ENCODE measurements at regions not wholly inside any gene's neighbourhood (a gene's known extent, or its start where the extent isn't known, plus 50 kb on each side); places are given as distances from the start of the nearest gene placed in this dataset.

DNA sequence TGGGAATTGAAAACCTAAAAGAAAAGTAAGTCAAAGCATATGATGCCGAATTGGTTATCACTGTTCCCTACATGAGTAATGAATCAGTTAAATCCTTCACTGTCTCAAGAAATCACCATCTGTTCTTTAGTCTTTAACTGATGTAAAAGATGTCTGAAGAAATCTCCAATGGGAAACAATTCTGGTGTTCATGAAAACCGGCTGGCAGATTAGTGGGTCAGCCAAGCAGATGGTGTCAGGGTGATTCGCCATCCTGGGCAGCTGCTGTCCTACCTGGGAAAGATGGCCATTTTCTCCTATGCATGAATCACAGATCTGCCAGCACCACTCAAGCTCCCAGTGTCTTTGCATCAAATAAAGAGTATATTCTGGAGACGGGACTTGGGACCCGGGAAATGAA, 925.2 kb upstream of the GHITM start:
- Histone ChIP-seq H2AFZ (ENCODE audit: insufficient read depth, low read length, poor library complexity) (no peak overlapping the region), H4K8ac (ENCODE audit: low read depth, low read length) (no peak overlapping the region), H3K79me1 (ENCODE audit: low read length) (peaks cover 2% of the 10 kb centered on the region), H3K4ac (ENCODE audit: low read depth, low read length) (no peak overlapping the region), H2BK120ac (ENCODE audit: insufficient read depth, low read length, poor library complexity) (no peak overlapping the region), H3K27me3 (ENCODE audit: insufficient read depth, low read length) (no peaks in the 10 kb centered on the region), H4K91ac (ENCODE audit: low read depth, low read length) (no peak overlapping the region), H3K23ac (ENCODE audit: low read length) (no peak overlapping the region), H2AK5ac (ENCODE audit: low read length) (no peak overlapping the region), H3K9me3 (ENCODE audit: insufficient read depth, low read depth, low read length) (no peaks in the 10 kb centered on the region), H3K18ac (ENCODE audit: low read length) (no peak overlapping the region), H4K12ac (ENCODE audit: low read depth, low read length) (no peak overlapping the region), H2BK12ac (ENCODE audit: low read length) (no peak overlapping the region), H3K4me3 (ENCODE audit: low read depth, low read length) (no peak overlapping the region), H3K4me1 (ENCODE audit: control insufficient read depth in 1 of 2, insufficient read depth in 2 of 2, low read length in 2 of 2) (no peaks in the 10 kb centered on the region), H2BK5ac (ENCODE audit: low read depth, low read length, poor library complexity) (no peak overlapping the region), H3K79me2 (ENCODE audit: control insufficient read depth, insufficient read depth, low read length, poor library complexity) (no peaks in the 10 kb centered on the region), H3K4me2 (ENCODE audit: low read length) (no peak overlapping the region), H3K36me3 (ENCODE audit: control insufficient read depth in 1 of 2, insufficient read depth in 2 of 2, low read length in 2 of 2) (no peaks in the 10 kb centered on the region), H3K9ac (ENCODE audit: low read length) (no peak overlapping the region), H3K14ac (ENCODE audit: low read length) (no peak overlapping the region), H3K27ac (ENCODE audit: low read depth, low read length) (no peak overlapping the region)
- WGBS (ENCODE audit: extremely low coverage, insufficient coverage, insufficient read length) = no CpG with 5 or more reads among the region's 5 CpGs
- DNase-seq = no peak

DNA sequence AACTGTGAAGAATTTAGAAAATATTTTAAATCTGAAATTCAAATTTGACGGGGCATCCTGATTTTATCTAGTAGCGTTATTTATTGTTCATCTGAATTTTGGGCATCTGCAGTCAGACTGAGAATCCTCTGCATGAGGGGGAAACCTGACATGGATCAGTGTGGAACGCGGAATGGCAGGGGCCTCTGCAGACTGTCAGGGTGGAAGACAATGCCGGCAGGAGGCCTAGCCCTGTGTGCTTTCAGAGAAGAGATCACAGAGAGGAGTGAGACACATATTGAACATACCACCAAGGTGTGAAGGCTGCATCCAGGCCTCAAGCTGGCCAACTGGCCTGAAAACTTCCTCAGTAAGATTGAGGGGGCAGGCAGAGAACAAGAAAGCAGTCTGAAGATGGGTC, 921.1 kb upstream of the GHITM start:
- Histone ChIP-seq H3K27me3 (ENCODE audit: insufficient read depth, low read length) (no peaks in the 10 kb centered on the region), H2AK5ac (ENCODE audit: low read length) (no peak overlapping the region), H3K9me3 (ENCODE audit: insufficient read depth, low read depth, low read length) (no peaks in the 10 kb centered on the region), H3K4me3 (ENCODE audit: low read depth, low read length) (no peak overlapping the region), H3K4ac (ENCODE audit: low read depth, low read length) (no peak overlapping the region), H2BK120ac (ENCODE audit: insufficient read depth, low read length, poor library complexity) (no peak overlapping the region), H3K27ac (ENCODE audit: low read depth, low read length) (no peak overlapping the region), H3K23ac (ENCODE audit: low read length) (no peak overlapping the region), H3K36me3 (ENCODE audit: control insufficient read depth in 1 of 2, insufficient read depth in 2 of 2, low read length in 2 of 2) (no peaks in the 10 kb centered on the region), H3K14ac (ENCODE audit: low read length) (no peak overlapping the region), H4K8ac (ENCODE audit: low read depth, low read length) (no peak overlapping the region), H2BK12ac (ENCODE audit: low read length) (no peak overlapping the region), H4K91ac (ENCODE audit: low read depth, low read length) (no peak overlapping the region), H3K9ac (ENCODE audit: low read length) (no peak overlapping the region), H3K79me1 (ENCODE audit: low read length) (peaks cover 5% of the 10 kb centered on the region), H2BK5ac (ENCODE audit: low read depth, low read length, poor library complexity) (no peak overlapping the region), H2AFZ (ENCODE audit: insufficient read depth, low read length, poor library complexity) (no peak overlapping the region), H3K79me2 (ENCODE audit: control insufficient read depth, insufficient read depth, low read length, poor library complexity) (no peaks in the 10 kb centered on the region), H3K18ac (ENCODE audit: low read length) (no peak overlapping the region), H3K4me1 (ENCODE audit: control insufficient read depth in 1 of 2, insufficient read depth in 2 of 2, low read length in 2 of 2) (peaks cover 5 to 6% of the 10 kb centered on the region in 2 experiments), H3K4me2 (ENCODE audit: low read length) (no peak overlapping the region), H4K12ac (ENCODE audit: low read depth, low read length) (no peak overlapping the region)
- DNase-seq = no peak
- WGBS (ENCODE audit: extremely low coverage, insufficient coverage, insufficient read length) = no CpG with 5 or more reads among the region's 5 CpGs

DNA sequence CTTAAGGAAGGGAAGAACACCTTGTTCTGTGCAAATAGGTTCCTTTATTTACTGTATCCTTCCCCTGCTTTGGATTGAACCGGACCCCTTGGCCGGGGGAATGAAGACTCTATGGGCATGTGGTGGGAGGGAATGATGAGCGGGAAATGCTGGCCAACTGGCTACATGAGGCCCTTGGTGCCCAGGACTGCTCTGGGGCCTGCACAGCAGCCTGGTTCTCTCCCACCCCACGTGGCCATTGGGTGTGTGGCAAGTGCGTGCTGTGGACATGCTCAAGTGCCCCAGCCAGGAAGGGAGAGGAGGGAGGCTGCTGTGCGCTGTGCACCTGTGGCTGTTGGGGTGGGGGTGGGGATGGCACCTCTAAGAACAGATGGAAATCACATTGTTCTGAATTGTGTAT, 917.0 kb upstream of the GHITM start:
- Histone ChIP-seq H3K79me2 (ENCODE audit: control insufficient read depth, insufficient read depth, low read length, poor library complexity) (no peaks in the 10 kb centered on the region), H3K4me1 (ENCODE audit: control insufficient read depth in 1 of 2, insufficient read depth in 2 of 2, low read length in 2 of 2) (peaks cover 9 to 10% of the 10 kb centered on the region in 2 experiments), H3K23ac (ENCODE audit: low read length) (no peak overlapping the region), H2BK5ac (ENCODE audit: low read depth, low read length, poor library complexity) (no peak overlapping the region), H3K9me3 (ENCODE audit: insufficient read depth, low read depth, low read length) (no peaks in the 10 kb centered on the region), H3K18ac (ENCODE audit: low read length) (no peak overlapping the region), H4K91ac (ENCODE audit: low read depth, low read length) (no peak overlapping the region), H3K36me3 (ENCODE audit: control insufficient read depth in 1 of 2, insufficient read depth in 2 of 2, low read length in 2 of 2) (no peaks in the 10 kb centered on the region), H4K12ac (ENCODE audit: low read depth, low read length) (no peak overlapping the region), H3K9ac (ENCODE audit: low read length) (no peak overlapping the region), H3K4me2 (ENCODE audit: low read length) (no peak overlapping the region), H2AK5ac (ENCODE audit: low read length) (peak overlapping the region; percentile 60), H2AFZ (ENCODE audit: insufficient read depth, low read length, poor library complexity) (no peak overlapping the region), H2BK12ac (ENCODE audit: low read length) (no peak overlapping the region), H2BK120ac (ENCODE audit: insufficient read depth, low read length, poor library complexity) (no peak overlapping the region), H3K14ac (ENCODE audit: low read length) (no peak overlapping the region), H3K79me1 (ENCODE audit: low read length) (peaks cover 5% of the 10 kb centered on the region), H3K4ac (ENCODE audit: low read depth, low read length) (no peak overlapping the region), H3K4me3 (ENCODE audit: low read depth, low read length) (no peak overlapping the region), H3K27me3 (ENCODE audit: insufficient read depth, low read length) (no peaks in the 10 kb centered on the region), H4K8ac (ENCODE audit: low read depth, low read length) (no peak overlapping the region), H3K27ac (ENCODE audit: low read depth, low read length) (no peak overlapping the region)
- no peak for DNase-seq
- WGBS (ENCODE audit: extremely low coverage, insufficient coverage, insufficient read length) = no CpG with 5 or more reads among the region's 6 CpGs

DNA sequence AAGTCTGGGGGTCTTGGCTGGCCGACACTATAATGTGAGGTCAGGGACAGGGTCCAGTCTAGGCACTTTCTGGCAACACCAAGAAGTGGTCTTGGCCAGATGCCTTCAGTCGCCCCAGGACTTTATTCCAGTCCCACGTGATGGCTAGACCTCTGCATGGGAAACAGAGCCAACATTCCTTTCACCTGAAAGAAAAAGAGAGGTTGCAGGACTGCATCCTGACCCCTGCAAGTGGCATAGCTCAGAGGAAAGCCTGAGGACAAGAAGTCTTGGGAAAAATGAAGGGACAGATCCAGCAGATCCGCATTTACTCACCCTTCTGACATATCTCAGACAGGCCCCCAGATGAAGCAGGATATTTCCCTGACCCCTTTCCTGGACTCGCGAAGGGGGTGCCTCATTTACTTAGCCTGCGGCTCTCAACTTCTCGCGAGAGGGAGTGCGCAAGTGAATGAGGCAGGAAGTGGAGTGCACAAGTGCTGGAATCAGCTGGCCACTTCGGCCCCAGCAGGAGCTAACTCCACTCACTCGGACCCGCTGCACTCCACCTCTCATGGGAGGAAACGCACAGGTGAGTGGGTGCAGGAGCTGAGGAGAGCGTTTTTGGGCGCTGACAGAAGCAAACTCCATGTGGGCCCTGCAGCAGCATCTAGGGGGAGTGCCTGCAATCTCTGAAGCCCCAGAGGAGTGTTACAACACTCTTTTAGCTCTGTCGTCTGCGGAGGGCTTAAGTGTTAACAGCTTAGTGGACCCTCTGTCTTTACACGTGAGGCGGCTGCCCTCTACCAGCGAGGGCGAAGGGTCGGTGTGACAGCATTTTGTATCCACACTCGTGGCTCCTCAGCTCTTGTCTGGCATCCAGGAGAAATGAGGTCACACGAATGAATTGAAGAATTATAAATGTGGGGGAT, 916.2 kb upstream of the GHITM start:
- Histone ChIP-seq H4K12ac (ENCODE audit: low read depth, low read length) (no peak overlapping the region), H3K9ac (ENCODE audit: low read length) (no peak overlapping the region)

More for the DNA sequence above, 916.2 kb upstream of the GHITM start:
- Histone ChIP-seq H3K4me3 (ENCODE audit: low read depth, low read length) (peak overlapping the region; percentile 37), H2BK5ac (ENCODE audit: low read depth, low read length, poor library complexity) (peak overlapping the region; percentile 0), H3K14ac (ENCODE audit: low read length) (no peak overlapping the region), H3K9me3 (ENCODE audit: insufficient read depth, low read depth, low read length) (no peaks in the 10 kb centered on the region), H3K4ac (ENCODE audit: low read depth, low read length) (no peak overlapping the region), H3K23ac (ENCODE audit: low read length) (no peak overlapping the region), H3K79me1 (ENCODE audit: low read length) (peaks cover 5% of the 10 kb centered on the region), H4K91ac (ENCODE audit: low read depth, low read length) (peak overlapping the region; percentile 15), H2AK5ac (ENCODE audit: low read length) (no peak overlapping the region), H2AFZ (ENCODE audit: insufficient read depth, low read length, poor library complexity) (no peak overlapping the region), H3K27me3 (ENCODE audit: insufficient read depth, low read length) (no peaks in the 10 kb centered on the region), H4K8ac (ENCODE audit: low read depth, low read length) (peak overlapping the region; percentile 71), H2BK120ac (ENCODE audit: insufficient read depth, low read length, poor library complexity) (no peak overlapping the region), H3K4me2 (ENCODE audit: low read length) (peak overlapping the region; percentile 37), H3K36me3 (ENCODE audit: control insufficient read depth in 1 of 2, insufficient read depth in 2 of 2, low read length in 2 of 2) (no peaks in the 10 kb centered on the region), H3K18ac (ENCODE audit: low read length) (no peak overlapping the region), H2BK12ac (ENCODE audit: low read length) (no peak overlapping the region), H3K4me1 (ENCODE audit: control insufficient read depth in 1 of 2, insufficient read depth in 2 of 2, low read length in 2 of 2) (peaks cover 9 to 10% of the 10 kb centered on the region in 2 experiments), H3K79me2 (ENCODE audit: control insufficient read depth, insufficient read depth, low read length, poor library complexity) (no peaks in the 10 kb centered on the region), H3K27ac (ENCODE audit: low read depth, low read length) (peak overlapping the region; percentile 54)
- DNase-seq = no peak
- WGBS (ENCODE audit: extremely low coverage, insufficient coverage, insufficient read length) = no CpG with 5 or more reads among the region's 25 CpGs
